ENCODE measurements at regions not wholly inside any gene's neighbourhood (a gene's known extent, or its start where the extent isn't known, plus 50 kb on each side); places are given as distances from the start of the nearest gene placed in this dataset.

- Histone ChIP-seq H3K4me1 (no peaks in the 10 kb centered on the region), H3K4me3 (no peak overlapping the region)
- DNase-seq: no peak
Observed at GRCh38 chr9:73782166-73782565, 630.5 kb downstream of the ANXA1 start.

GRCh38 chr9:73799446-73799845 is 647.8 kb downstream of the ANXA1 start:
- ATAC-seq: no peak
- H3K9me3 ChIP-seq: peaks cover 0 to 4% of the 10 kb centered on the region in 2 donors
- intact Hi-C loops (cut with DNase I): no loop called here
- H3K4me3 ChIP-seq: no peak overlapping the region
- DNase-seq: no peak
- no peaks in the 10 kb centered on the region for H3K36me3 ChIP-seq
- H3K27me3 ChIP-seq: no peaks in the 10 kb centered on the region
- no peak overlapping the region for H3K27ac ChIP-seq
- H3K4me1 ChIP-seq: no peaks in the 10 kb centered on the region
- TF ChIP-seq CTCF (IDR thresholded peaks at IDR 0.05): no peak

More at GRCh38 chr9:73782166-73782565, 630.5 kb downstream of the ANXA1 start:
- Histone ChIP-seq H3K27me3 (no peaks in the 10 kb centered on the region), H3K27ac (no peak overlapping the region), H3K36me3 (no peaks in the 10 kb centered on the region), H3K9me3 (peaks cover 0 to 11% of the 10 kb centered on the region in 2 donors)
- no peak for TF ChIP-seq CTCF (IDR thresholded peaks at IDR 0.05)
- ATAC-seq: no peak
- intact Hi-C loops (cut with DNase I): no loop called here

- Histone ChIP-seq H3K4me3 (no peak overlapping the region), H3K36me3 (no peaks in the 10 kb centered on the region), H3K9me3 (no peaks in the 10 kb centered on the region), H3K27ac (no peak overlapping the region), H3K27me3 (no peaks in the 10 kb centered on the region), H3K4me1 (no peaks in the 10 kb centered on the region)
- ATAC-seq (no peak), DNase-seq (no peak)
- TF ChIP-seq CTCF (IDR thresholded peaks at IDR 0.05): no peak
- intact Hi-C loops (cut with DNase I): no loop called here
Observed at GRCh38 chr9:73805111-73805510, 653.4 kb downstream of the ANXA1 start.

- Histone ChIP-seq H3K27me3 (no peaks in the 10 kb centered on the region), H3K4me1 (no peaks in the 10 kb centered on the region), H3K27ac (no peak overlapping the region), H3K4me3 (no peak overlapping the region), H3K9me3 (no peaks in the 10 kb centered on the region), H3K36me3 (no peaks in the 10 kb centered on the region)
- DNase-seq (no peak), ATAC-seq (no peak)
- TF ChIP-seq CTCF (IDR thresholded peaks at IDR 0.05): no peak
- intact Hi-C loops (cut with DNase I): no loop called here
Observed at GRCh38 chr9:73805853-73806458, 654.3 kb downstream of the ANXA1 start.

- Histone ChIP-seq H3K27me3 (no peaks in the 10 kb centered on the region), H3K9me3 (no peaks in the 10 kb centered on the region), H3K4me3 (no peak overlapping the region), H3K4me1 (no peaks in the 10 kb centered on the region), H3K36me3 (no peaks in the 10 kb centered on the region), H3K27ac (no peak overlapping the region)
- intact Hi-C loops (cut with DNase I): no loop called here
- DNase-seq (no peak), ATAC-seq (no peak)
- TF ChIP-seq CTCF (IDR thresholded peaks at IDR 0.05): no peak
Observed at GRCh38 chr9:73806876-73807275, 655.2 kb downstream of the ANXA1 start.

All from left lung (tissue), 4 donors.